ENCODE measurements at regions not wholly inside any gene's neighbourhood (a gene's known extent, or its start where the extent isn't known, plus 50 kb on each side); places are given as distances from the start of the nearest gene placed in this dataset.

GRCh38 chr3:25262322-25262721 is 165.7 kb upstream of the RARB start:
- no peak for DNase-seq (ENCODE audit: low spot score)
- Histone ChIP-seq H3K9me3 (ENCODE audit: low read length) (no peaks in the 10 kb centered on the region), H3K4me3 (ENCODE audit: low read depth, low read length, poor library complexity, severe bottlenecking) (no peak overlapping the region), H3K27ac (ENCODE audit: low read depth, low read length, poor library complexity, severe bottlenecking) (no peak overlapping the region), H3K4me2 (ENCODE audit: low read length) (no peak overlapping the region), H3K36me3 (ENCODE audit: insufficient read depth, low read length) (no peaks in the 10 kb centered on the region), H3K9me2 (ENCODE audit: insufficient read depth, low read length) (no peaks in the 10 kb centered on the region), H3K79me2 (ENCODE audit: insufficient read depth, low read depth, low read length) (no peaks in the 10 kb centered on the region), H2AFZ (ENCODE audit: low read length) (no peak overlapping the region), H4K20me1 (ENCODE audit: insufficient read depth, low read length) (no peaks in the 10 kb centered on the region), H3K4me1 (ENCODE audit: insufficient read depth, low read length, poor library complexity, severe bottlenecking) (no peaks in the 10 kb centered on the region)
- intact Hi-C loops (cut with micrococcal nuclease; ENCODE audit: unreplicated experiment), result no loop called here
- CTCF ChIA-PET (ENCODE audit: unreplicated experiment), result no interaction called here
- TF ChIP-seq EZH2phosphoT487 (IDR thresholded peaks at IDR 0.05; ENCODE audit: borderline replicate concordance, low read depth, low read length) (no peak), CTCF (conservative IDR thresholded peaks at IDR 0.05; ENCODE audit: low read length) (no peak)
- BruUV-seq (replicated peaks), result no TSS peak
- POLR2A ChIA-PET, result no interaction called here

- BruUV-seq (replicated peaks), result no TSS peak
- H3K79me2 ChIP-seq (ENCODE audit: insufficient read depth, low read depth, low read length), result no peaks in the 10 kb centered on the region
- no peak for DNase-seq (ENCODE audit: low spot score)
- H3K4me2 ChIP-seq (ENCODE audit: low read length), result no peak overlapping the region
- TF ChIP-seq EZH2phosphoT487 (IDR thresholded peaks at IDR 0.05; ENCODE audit: borderline replicate concordance, low read depth, low read length), result no peak
- no peak for TF ChIP-seq CTCF (conservative IDR thresholded peaks at IDR 0.05; ENCODE audit: low read length)
- no peak overlapping the region for H3K4me3 ChIP-seq (ENCODE audit: low read depth, low read length, poor library complexity, severe bottlenecking)
- H2AFZ ChIP-seq (ENCODE audit: low read length), result no peak overlapping the region
- no peaks in the 10 kb centered on the region for H3K9me2 ChIP-seq (ENCODE audit: insufficient read depth, low read length)
- no peaks in the 10 kb centered on the region for H4K20me1 ChIP-seq (ENCODE audit: insufficient read depth, low read length)
- ChIA-PET CTCF (ENCODE audit: unreplicated experiment) (no interaction called here), POLR2A (no interaction called here)
- no peaks in the 10 kb centered on the region for H3K36me3 ChIP-seq (ENCODE audit: insufficient read depth, low read length)
- H3K9me3 ChIP-seq (ENCODE audit: low read length), result no peaks in the 10 kb centered on the region
- intact Hi-C loops (cut with micrococcal nuclease; ENCODE audit: unreplicated experiment), result no loop called here
- no peak overlapping the region for H3K27ac ChIP-seq (ENCODE audit: low read depth, low read length, poor library complexity, severe bottlenecking)
- no peaks in the 10 kb centered on the region for H3K4me1 ChIP-seq (ENCODE audit: insufficient read depth, low read length, poor library complexity, severe bottlenecking)
Measured at GRCh38 chr3:25265284-25265683, 162.8 kb upstream of the RARB start.

- Histone ChIP-seq H3K4me2 (ENCODE audit: low read length) (no peak overlapping the region), H3K4me3 (ENCODE audit: low read depth, low read length, poor library complexity, severe bottlenecking) (no peak overlapping the region), H4K20me1 (ENCODE audit: insufficient read depth, low read length) (no peaks in the 10 kb centered on the region), H3K9me3 (ENCODE audit: low read length) (no peaks in the 10 kb centered on the region), H3K9me2 (ENCODE audit: insufficient read depth, low read length) (no peaks in the 10 kb centered on the region), H2AFZ (ENCODE audit: low read length) (no peak overlapping the region), H3K36me3 (ENCODE audit: insufficient read depth, low read length) (no peaks in the 10 kb centered on the region), H3K79me2 (ENCODE audit: insufficient read depth, low read depth, low read length) (no peaks in the 10 kb centered on the region), H3K27ac (ENCODE audit: low read depth, low read length, poor library complexity, severe bottlenecking) (no peak overlapping the region), H3K4me1 (ENCODE audit: insufficient read depth, low read length, poor library complexity, severe bottlenecking) (no peaks in the 10 kb centered on the region)
- CTCF ChIA-PET (ENCODE audit: unreplicated experiment), result no interaction called here
- intact Hi-C loops (cut with micrococcal nuclease; ENCODE audit: unreplicated experiment), result no loop called here
- POLR2A ChIA-PET, result no interaction called here
- TF ChIP-seq EZH2phosphoT487 (IDR thresholded peaks at IDR 0.05; ENCODE audit: borderline replicate concordance, low read depth, low read length), result no peak
- TF ChIP-seq CTCF (conservative IDR thresholded peaks at IDR 0.05; ENCODE audit: low read length), result no peak
- no TSS peak for BruUV-seq (replicated peaks)
- DNase-seq (ENCODE audit: low spot score), result no peak
Measured at GRCh38 chr3:25266677-25267076, 161.4 kb upstream of the RARB start.

Measured in OCI-LY7 (cell line).